ENCODE measurements at regions not wholly inside any gene's neighbourhood (a gene's known extent, or its start where the extent isn't known, plus 50 kb on each side); places are given as distances from the start of the nearest gene placed in this dataset.

GRCh38 chr12:38253778-38254177 is 62.8 kb upstream of the ALG10B start:
- TF ChIP-seq, protein P1, sequence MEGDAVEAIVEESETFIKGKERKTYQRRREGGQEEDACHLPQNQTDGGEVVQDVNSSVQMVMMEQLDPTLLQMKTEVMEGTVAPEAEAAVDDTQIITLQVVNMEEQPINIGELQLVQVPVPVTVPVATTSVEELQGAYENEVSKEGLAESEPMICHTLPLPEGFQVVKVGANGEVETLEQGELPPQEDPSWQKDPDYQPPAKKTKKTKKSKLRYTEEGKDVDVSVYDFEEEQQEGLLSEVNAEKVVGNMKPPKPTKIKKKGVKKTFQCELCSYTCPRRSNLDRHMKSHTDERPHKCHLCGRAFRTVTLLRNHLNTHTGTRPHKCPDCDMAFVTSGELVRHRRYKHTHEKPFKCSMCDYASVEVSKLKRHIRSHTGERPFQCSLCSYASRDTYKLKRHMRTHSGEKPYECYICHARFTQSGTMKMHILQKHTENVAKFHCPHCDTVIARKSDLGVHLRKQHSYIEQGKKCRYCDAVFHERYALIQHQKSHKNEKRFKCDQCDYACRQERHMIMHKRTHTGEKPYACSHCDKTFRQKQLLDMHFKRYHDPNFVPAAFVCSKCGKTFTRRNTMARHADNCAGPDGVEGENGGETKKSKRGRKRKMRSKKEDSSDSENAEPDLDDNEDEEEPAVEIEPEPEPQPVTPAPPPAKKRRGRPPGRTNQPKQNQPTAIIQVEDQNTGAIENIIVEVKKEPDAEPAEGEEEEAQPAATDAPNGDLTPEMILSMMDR (IDR thresholded peaks at IDR 0.05): no peak

DNA sequence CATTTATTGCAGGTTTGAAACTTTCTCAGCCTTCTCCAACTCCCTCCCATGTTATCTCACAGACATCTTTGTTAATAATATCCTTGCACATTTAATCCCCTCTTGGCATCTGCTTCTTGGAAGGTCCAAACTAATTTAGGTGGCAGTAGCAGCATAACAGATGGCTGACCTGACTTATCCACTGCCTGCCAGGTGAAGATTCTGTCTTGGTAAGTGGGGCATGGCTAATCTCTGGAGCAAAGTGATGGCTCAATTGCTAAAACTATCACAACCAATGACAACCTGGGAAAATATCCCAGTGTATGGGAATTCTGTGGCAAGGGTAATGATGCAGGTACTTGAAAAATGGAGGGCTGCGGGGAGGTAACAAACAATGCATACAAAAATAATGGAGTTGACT is 58.2 kb upstream of the ALG10B start:
- TF ChIP-seq, protein P1 (IDR thresholded peaks at IDR 0.05): no peak
